ENCODE measurements at regions not wholly inside any gene's neighbourhood (a gene's known extent, or its start where the extent isn't known, plus 50 kb on each side); places are given as distances from the start of the nearest gene placed in this dataset.

GRCh38 chr11:134471087-134471715 lies 59.2 kb upstream of the B3GAT1 start:
- no peak for DNase-seq (ENCODE audit: low read depth in 2 of 2, low spot score in 1 of 2)

GRCh38 chr11:134470238-134470637 lies 58.2 kb upstream of the B3GAT1 start:
- no peak for DNase-seq (ENCODE audit: low read depth in 2 of 2, low spot score in 1 of 2)

- DNase-seq (ENCODE audit: low read depth in 2 of 2, low spot score in 1 of 2): no peak
Observed at GRCh38 chr11:134469627-134470026, 57.6 kb upstream of the B3GAT1 start.

- DNase-seq (ENCODE audit: low read depth in 2 of 2, low spot score in 1 of 2): no peak
Observed at GRCh38 chr11:134468796-134469195, 56.8 kb upstream of the B3GAT1 start.

GRCh38 chr11:134468081-134468668 lies 56.1 kb upstream of the B3GAT1 start:
- no peak for DNase-seq (ENCODE audit: low read depth in 2 of 2, low spot score in 1 of 2)

- no peak for DNase-seq (ENCODE audit: low read depth in 2 of 2, low spot score in 1 of 2)
Observed at GRCh38 chr11:134466610-134467567, 54.8 kb upstream of the B3GAT1 start.

- DNase-seq (ENCODE audit: low read depth in 2 of 2, low spot score in 1 of 2): no peak
Observed at GRCh38 chr11:134466156-134466555, 54.1 kb upstream of the B3GAT1 start.

GRCh38 chr11:134464981-134465730 lies 53.1 kb upstream of the B3GAT1 start:
- DNase-seq (ENCODE audit: low read depth in 2 of 2, low spot score in 1 of 2): no peak

GRCh38 chr11:134464196-134464595 lies 52.2 kb upstream of the B3GAT1 start:
- DNase-seq (ENCODE audit: low read depth in 2 of 2, low spot score in 1 of 2): no peak

- no peak for DNase-seq (ENCODE audit: low read depth in 2 of 2, low spot score in 1 of 2)
Observed at GRCh38 chr11:134463716-134464115, 51.7 kb upstream of the B3GAT1 start.

Data from stimulated activated CD8-positive, alpha-beta memory T cell treated with anti-CD3 and anti-CD28 coated beads, Interleukin-4, amount 100 ng/mL, for 4 hours (primary cell).